Right atrium auricular region (tissue), 2 donors: ENCODE measurements at regions not wholly inside any gene's neighbourhood (a gene's known extent, or its start where the extent isn't known, plus 50 kb on each side); places are given as distances from the start of the nearest gene placed in this dataset.
"Not testable (repeated sequence)": the region's sequence is repeated elsewhere in the genome, so short reads cannot be mapped to it uniquely, and the experiment has no call there.

ENCODE experiments used
- DNase-seq: peaks from one replicate; pipeline ENCODE4 v3.0.0-alpha.2; 2019; ENCODE audit warnings: low spot score
- H3K27ac ChIP-seq, 2 donors: fragments of 200-600 bp; sonication (generic); 1 replicate in 1 of 2; 2 replicates in 1 of 2; pipeline ENCODE4 v1.5.1; 2016 to 2019
- H3K27me3 ChIP-seq, 2 donors: fragments of 200-600 bp; sonication (generic); one replicate each; pipeline versions ENCODE4 v1.5.1 to v1.6.0; 2017 to 2019
- H3K36me3 ChIP-seq: fragments of 200-600 bp; sonication (generic); one replicate; pipeline ENCODE4 v1.5.1; 2016
- H3K4me1 ChIP-seq, 2 donors: fragments of 200-600 bp; sonication (generic); one replicate each; pipeline versions ENCODE4 v1.5.1 to v1.6.0; 2017 to 2019
- H3K4me3 ChIP-seq, 2 donors: fragments of 200-600 bp; sonication (generic); 1 replicate in 1 of 2; 2 replicates in 1 of 2; pipeline ENCODE4 v1.5.1; 2017 to 2019; ENCODE audit warnings: mild to moderate bottlenecking in 1 of 2, moderate library complexity in 1 of 2
- H3K9me3 ChIP-seq, 2 donors: fragments of 200-600 bp; sonication (generic); one replicate each; pipeline ENCODE4 v1.5.1; 2019
- TF ChIP-seq, protein P1 (sequence below), 2 donors: fragments of 200-600 bp; sonication (generic); IDR thresholded peaks; one replicate each; pipeline ENCODE4 v1.5.1; 2019; ENCODE audit warnings: antibody characterized with exemption in 2 of 2

DNA sequence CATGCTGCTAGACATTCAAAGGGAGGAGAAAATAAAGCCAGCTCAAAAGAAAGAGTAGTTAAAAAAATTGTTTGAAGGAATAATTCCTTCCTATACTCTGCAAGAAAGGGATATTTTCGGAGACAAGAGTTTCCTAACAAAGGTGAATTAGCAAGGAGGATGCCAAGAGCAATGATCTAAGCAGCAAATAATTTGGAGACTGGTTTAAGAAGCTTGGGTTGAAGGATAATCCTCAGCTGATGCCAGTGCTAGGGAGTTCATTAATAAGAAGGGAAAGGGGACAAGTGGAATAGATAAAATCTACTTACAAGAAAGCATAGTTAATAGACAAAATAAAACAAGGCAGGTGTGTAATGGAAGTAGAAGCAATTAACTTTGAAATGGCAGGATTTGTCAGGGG, 372.3 kb downstream of the NDFIP2 start:
- H3K27me3 ChIP-seq: no peaks in the 10 kb centered on the region
- H3K9me3 ChIP-seq: no peaks in the 10 kb centered on the region
- H3K36me3 ChIP-seq: no peaks in the 10 kb centered on the region
- no peaks in the 10 kb centered on the region for H3K4me1 ChIP-seq
- no peak overlapping the region for H3K27ac ChIP-seq
- no peak for DNase-seq
- no peak overlapping the region for H3K4me3 ChIP-seq
- TF ChIP-seq, protein P1, sequence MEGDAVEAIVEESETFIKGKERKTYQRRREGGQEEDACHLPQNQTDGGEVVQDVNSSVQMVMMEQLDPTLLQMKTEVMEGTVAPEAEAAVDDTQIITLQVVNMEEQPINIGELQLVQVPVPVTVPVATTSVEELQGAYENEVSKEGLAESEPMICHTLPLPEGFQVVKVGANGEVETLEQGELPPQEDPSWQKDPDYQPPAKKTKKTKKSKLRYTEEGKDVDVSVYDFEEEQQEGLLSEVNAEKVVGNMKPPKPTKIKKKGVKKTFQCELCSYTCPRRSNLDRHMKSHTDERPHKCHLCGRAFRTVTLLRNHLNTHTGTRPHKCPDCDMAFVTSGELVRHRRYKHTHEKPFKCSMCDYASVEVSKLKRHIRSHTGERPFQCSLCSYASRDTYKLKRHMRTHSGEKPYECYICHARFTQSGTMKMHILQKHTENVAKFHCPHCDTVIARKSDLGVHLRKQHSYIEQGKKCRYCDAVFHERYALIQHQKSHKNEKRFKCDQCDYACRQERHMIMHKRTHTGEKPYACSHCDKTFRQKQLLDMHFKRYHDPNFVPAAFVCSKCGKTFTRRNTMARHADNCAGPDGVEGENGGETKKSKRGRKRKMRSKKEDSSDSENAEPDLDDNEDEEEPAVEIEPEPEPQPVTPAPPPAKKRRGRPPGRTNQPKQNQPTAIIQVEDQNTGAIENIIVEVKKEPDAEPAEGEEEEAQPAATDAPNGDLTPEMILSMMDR (IDR thresholded peaks at IDR 0.05): no peak

DNA sequence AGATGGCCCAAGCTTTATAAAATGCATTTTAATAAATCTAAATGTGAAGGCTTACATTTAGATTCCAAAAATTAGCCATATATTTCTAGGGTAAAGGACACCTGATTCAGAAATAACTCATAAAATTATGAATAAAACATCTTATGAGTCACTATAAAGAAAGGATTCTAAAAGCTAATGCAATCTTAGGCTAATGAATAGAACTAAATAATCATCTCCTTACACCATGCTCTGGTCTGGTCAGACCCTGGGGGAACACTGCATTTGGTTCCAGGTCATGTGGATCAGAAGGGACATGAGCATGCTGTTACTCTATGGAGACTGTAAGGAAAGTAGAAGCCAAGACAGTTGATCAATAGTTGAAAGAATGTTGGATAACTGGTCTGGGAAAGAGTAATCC, 370.4 kb downstream of the NDFIP2 start:
- no peaks in the 10 kb centered on the region for H3K36me3 ChIP-seq
- H3K27me3 ChIP-seq: no peaks in the 10 kb centered on the region
- no peak for DNase-seq
- no peak overlapping the region for H3K4me3 ChIP-seq
- TF ChIP-seq, protein P1 (IDR thresholded peaks at IDR 0.05): no peak
- H3K9me3 ChIP-seq: no peaks in the 10 kb centered on the region
- H3K27ac ChIP-seq: no peak overlapping the region
- no peaks in the 10 kb centered on the region for H3K4me1 ChIP-seq

DNA sequence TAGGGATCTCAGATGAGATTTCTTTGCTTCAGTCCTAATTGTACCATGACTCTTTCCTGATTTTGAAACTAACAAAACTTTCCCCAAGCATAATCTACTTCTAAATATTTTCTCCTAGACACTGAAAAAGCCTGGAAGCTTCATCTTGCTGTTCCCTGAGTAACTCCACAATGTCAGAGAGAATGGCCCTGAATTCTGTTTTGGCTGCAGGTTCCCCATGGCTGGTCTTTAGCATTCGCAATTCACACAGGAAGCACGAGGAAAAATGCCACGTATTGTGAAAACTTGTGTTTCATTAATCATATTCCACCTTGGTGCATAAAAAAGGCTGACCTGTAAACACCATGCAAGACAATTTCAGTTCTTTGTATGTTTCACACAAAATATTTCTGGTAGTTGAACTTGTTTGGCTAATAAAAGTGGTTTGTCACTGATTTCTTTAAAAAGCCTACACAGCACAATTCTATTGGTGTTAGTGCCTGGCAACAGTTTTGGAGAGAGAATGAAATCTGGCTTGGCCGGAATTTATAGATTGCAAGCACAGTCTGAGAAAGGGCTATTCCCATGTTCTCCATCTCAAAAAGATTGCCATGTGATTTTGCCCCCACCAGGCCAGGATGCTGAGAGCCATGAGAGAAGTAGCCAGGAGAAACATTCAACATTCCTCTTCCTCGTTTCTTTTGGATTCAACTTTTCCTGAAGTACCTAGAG, 367.1 kb downstream of the NDFIP2 start:
- H3K4me3 ChIP-seq: no peak overlapping the region
- H3K36me3 ChIP-seq: no peaks in the 10 kb centered on the region
- no peak for DNase-seq
- no peaks in the 10 kb centered on the region for H3K27me3 ChIP-seq
- no peak overlapping the region for H3K27ac ChIP-seq
- TF ChIP-seq, protein P1 (IDR thresholded peaks at IDR 0.05): no peak
- no peaks in the 10 kb centered on the region for H3K4me1 ChIP-seq
- H3K9me3 ChIP-seq: no peaks in the 10 kb centered on the region

DNA sequence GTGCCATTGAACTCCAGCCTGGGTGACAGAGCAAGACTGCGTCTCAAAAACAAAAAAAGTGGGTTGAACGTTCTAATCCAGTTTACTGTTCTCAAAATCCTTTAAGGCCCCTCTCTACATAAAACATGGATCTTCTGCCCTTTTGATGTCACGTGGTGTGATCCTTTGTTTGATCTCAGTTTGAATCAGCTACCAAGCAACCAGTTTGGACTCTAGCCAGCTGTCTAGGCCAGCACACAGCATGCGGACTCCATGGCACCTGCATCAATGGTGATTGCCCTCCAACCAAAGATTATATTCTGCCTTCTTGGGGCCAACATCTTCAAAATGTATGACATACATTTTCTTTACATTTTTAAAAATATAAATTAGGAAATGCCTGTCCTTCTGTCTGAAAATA, 365.4 kb downstream of the NDFIP2 start:
- H3K36me3 ChIP-seq: no peaks in the 10 kb centered on the region
- H3K4me3 ChIP-seq: no peak overlapping the region
- H3K9me3 ChIP-seq: no peaks in the 10 kb centered on the region
- H3K27me3 ChIP-seq: no peaks in the 10 kb centered on the region
- no peaks in the 10 kb centered on the region for H3K4me1 ChIP-seq
- DNase-seq: no peak
- TF ChIP-seq, protein P1 (IDR thresholded peaks at IDR 0.05): no peak
- H3K27ac ChIP-seq: no peak overlapping the region

DNA sequence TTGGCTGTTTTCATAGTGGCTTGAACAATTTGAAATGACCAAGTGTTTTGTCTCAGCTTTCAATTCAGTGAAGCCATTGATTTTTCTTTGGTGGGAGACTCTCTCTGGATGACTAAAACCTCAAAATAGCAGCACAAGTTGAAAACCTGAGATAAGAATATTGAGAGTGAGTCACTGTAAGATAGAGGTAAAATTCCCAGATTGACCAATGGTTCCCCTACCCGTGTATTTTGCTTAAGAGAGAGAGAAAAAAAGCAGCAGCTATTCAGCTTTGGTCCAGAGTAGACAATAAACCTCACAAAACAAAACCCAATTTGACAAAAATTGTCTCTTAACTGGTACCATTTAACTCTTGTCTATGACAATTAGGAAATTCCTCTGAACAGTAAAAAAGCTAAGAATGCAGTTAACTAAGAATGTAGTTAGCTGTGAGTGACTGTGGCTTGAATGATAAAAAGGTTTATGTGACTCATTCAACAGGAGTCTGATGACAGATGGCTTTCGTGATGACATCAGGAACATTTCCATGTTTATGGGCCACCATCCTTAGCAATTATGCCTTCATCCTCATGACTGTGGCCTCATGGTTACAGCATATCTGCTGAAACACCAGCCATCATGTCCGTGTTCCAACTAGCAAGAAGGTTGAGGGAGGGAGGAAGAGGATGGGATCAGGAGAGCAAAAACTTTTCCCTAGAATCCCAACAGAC, 356.9 kb downstream of the NDFIP2 start:
- H3K4me3 ChIP-seq: no peak overlapping the region
- no peaks in the 10 kb centered on the region for H3K9me3 ChIP-seq
- TF ChIP-seq, protein P1 (IDR thresholded peaks at IDR 0.05): no peak
- H3K4me1 ChIP-seq: no peaks in the 10 kb centered on the region
- no peaks in the 10 kb centered on the region for H3K27me3 ChIP-seq
- no peaks in the 10 kb centered on the region for H3K36me3 ChIP-seq
- no peak overlapping the region for H3K27ac ChIP-seq
- no peak for DNase-seq

DNA sequence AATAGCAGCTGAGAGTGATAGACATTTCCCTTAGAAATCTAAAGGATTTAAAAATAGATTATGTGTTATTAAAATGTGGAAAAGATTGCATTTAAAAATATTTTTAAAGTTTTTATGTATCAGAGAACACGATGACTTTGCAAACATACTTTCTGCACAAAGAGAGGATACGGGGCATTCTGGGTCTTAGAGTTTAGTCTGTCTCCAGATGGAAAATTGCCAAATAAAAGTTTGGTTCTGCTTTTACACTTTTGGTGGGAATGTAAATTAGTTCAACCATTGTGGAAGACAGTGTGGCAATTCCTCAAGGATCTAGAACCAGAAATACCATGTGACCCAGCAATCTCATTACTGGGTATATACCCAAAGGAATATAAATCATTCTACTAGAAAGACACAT, 355.2 kb downstream of the NDFIP2 start:
- DNase-seq, H3K4me1 ChIP-seq, H3K9me3 ChIP-seq, H3K27ac ChIP-seq, H3K4me3 ChIP-seq, H3K27me3 ChIP-seq, H3K36me3 ChIP-seq: not testable (repeated sequence)
